Stimulated activated CD8-positive, alpha-beta memory T cell treated with anti-CD3 and anti-CD28 coated beads, Interleukin-4, amount 100 ng/mL, for 48 hours (primary cell): ENCODE measurements at regions not wholly inside any gene's neighbourhood (a gene's known extent, or its start where the extent isn't known, plus 50 kb on each side); places are given as distances from the start of the nearest gene placed in this dataset.

Experiments used
- DNase-seq: peaks from one replicate; pipeline ENCODE4 v3.0.0-alpha.2; 2020

GRCh38 chr3:23644099-23644498, 161.7 kb upstream of the UBE2E1 start:
- DNase-seq, result no peak

DNA sequence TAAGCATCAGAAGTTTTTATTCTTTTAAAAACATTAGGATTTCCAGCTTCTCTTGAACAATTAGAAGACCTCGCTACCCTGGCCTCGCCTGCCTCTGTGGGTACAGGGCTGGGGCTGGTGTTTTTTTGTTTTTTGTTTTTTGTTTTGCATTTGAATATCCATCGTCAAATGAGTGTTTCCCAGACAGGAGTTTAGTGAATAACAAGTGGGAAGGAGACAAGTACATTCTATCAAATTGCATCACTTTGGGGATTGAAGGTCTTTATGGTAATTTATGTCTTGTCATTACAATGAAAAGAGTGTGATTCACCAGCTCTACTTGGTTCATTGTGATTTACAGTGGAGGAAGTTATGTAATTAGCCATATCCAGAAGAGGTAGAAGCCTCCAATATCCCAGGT, 161.1 kb upstream of the UBE2E1 start:
- no peak for DNase-seq

- no peak for DNase-seq
Observed at GRCh38 chr3:23645533-23646183, 160.1 kb upstream of the UBE2E1 start.

DNA sequence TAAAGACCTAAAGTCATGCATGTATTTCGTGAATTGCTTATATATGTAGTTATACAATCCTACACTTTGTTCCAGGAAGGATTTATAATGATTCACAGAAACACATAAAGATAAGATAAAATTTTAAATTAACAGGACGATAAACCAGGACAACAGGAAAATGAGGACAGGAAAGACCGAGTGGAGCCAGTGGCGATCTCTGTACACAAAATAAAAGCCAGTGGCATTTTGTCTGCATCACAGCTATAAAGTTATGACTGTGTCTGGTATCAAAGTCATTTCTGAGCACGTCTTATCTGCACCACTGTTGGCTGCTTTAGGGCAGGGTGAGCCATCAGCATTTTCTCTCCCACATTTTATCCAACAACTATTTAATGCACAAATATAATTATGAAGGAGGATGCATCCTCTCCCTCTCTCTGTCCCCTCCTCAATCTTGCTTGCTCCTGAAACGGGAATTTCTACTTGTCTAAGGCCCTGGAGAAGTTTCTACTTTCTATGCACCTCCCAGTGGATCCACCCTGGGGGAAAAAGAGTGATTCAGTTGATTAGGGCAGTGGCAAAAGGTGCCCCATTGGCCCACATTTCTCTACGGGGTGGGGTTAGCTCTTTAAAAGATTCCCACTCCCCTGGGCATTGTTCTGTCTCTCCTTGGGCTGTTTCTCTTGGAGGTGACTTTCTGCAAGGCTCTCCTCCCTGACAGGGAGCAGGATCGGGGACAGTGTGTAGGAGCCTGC, 159.4 kb upstream of the UBE2E1 start:
- DNase-seq, result no peak

GRCh38 chr3:23647706-23648258, 158.0 kb upstream of the UBE2E1 start:
- DNase-seq, result no peak

DNA sequence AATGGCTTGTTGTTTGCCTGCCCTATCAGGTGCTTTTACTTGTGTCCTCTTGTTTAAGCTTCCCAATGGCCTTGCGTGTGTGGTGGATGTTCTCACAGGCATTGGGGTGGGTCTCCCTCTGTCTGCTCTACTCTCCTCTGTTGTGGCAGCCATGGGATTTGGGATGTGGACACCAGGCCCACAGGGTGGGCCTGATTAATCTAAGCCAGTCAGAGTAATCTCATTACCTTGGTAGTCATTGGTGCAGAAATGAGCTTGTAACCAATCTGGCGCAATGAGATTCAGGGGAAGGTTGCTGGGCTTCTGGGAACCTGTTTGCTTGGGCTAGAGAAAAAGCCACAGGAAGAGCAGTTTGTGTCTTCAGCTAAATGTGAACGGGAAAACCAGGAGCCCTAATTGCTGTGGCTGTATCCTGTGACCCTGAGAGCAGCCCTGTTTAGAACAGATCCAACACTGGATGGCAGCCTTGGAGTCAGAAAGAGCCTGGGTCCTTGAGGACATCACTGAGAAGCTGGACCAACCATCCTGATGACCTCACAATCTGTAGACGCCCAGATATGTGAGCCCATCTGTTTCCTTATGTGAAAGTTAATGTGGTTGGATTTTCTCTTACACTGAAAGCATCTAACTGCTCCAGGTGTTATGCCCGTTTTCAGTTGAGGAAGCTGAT, 157.3 kb upstream of the UBE2E1 start:
- DNase-seq, result no peak

DNA sequence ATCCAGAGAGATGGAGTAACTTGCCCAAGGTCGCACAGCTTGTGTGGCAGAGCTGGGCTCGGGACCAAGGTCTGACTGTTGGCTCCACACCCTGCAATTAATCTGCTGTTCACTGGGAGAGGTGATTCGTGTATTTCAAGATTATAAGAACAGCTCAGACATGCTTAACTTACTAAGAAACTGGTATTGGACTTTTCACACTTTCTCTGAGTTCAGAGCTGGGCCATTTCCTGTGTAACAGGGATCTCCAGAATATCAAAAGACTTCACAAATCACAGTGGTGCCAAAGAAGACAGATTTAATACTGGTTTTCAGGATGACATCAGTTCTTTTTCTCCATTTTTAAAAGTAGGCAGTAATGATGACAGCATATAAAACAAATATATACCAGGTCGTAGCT, 156.8 kb upstream of the UBE2E1 start:
- no peak for DNase-seq

DNA sequence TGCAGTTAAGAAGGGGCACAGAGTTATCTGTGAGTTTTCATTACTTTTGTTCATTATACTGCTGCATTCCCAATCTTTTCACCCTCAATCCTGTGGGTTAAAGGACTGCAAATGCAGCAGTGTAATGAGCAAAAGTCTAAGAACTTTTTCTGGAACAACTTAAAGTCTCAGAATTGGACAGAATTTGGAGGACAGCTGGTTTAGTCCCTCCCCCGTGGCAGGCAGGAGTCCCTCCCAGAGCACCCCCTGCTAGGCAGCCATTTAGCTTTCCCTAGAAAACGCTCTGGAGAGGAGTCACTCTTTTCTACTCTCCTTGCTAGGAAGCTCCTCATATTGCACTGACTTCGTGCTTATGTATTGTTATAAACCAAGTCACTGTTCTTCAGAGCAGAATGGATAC, 156.3 kb upstream of the UBE2E1 start:
- no peak for DNase-seq

DNA sequence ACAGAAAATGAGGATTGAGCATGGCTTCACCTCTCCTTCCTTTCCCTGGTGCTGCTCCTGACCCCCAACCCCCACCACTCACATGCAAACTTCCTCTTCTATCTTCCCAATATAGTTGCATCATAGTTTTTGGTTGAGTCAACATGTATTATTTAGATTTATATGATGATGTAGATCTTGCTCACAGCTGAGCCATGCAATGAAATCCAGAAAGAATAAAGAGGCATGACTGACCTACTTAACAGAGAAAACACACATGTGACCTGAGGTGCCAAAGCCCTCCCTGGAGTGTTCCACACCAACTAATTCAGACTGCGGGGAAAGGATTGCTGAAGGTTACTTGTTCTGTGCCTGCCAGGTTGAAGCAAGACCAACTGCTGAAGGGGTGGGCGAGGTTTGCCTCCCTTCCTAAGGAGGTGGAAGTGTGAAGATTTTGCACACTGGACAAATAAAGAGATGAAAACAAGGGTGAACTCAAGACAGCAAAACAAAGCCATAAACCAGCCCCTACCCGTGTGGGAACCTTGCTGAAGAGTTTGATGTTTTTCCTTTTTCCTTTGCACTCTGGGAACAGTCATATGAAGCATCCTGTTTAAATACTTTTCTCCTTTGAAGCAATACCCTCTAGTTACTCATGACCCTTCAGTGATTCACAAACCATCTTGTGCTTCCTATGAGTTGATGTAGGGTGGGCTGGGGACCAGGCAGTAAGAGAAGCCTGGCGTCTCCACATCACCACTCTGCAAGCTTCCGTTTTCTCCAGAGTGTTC, 155.2 kb upstream of the UBE2E1 start:
- DNase-seq, result no peak

- no peak for DNase-seq
Observed at GRCh38 chr3:23653647-23654525, 151.9 kb upstream of the UBE2E1 start.

DNA sequence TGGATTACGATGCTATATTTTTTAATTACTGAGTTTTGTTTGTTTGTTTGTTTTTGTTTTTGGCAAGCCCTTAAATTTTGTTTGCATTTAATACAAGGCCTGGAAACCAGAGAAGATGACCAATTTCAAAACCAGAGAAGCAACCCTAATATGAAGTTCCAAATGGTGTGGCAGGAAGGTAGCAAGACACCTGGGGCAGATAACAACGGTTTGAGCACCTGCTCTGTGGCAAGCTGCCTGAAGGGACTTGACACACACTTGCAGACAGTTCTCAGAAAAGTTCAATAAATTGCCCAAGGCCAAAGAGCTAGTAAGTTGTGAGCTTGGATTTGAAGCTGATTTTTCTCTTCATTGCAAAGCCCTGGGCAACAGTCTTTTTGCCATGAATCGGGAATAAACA, 151.2 kb upstream of the UBE2E1 start:
- no peak for DNase-seq

- no peak for DNase-seq
Observed at GRCh38 chr3:23655749-23656148, 150.0 kb upstream of the UBE2E1 start.

- DNase-seq, result no peak
Observed at GRCh38 chr3:23656199-23656598, 149.6 kb upstream of the UBE2E1 start.

DNA sequence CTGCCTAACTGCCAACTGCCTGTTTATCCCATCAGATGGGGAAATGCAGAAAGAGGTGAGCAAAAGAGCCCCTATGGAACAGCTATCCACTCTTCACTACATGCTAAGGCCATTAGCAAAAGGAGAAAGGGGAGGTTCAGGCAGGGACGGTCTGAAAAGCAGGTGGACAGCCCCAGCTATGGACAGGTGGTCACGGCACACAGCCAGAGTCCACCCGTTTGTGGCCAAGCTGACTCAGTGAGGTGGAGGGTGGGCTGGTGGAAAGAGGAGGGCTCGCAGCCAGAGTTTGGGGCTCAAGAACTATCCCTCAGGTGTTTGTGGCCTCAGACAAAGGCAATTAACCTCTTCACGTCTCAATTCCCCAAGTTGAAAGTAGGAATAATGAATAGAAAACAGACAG, 148.9 kb upstream of the UBE2E1 start:
- DNase-seq, result no peak

DNA sequence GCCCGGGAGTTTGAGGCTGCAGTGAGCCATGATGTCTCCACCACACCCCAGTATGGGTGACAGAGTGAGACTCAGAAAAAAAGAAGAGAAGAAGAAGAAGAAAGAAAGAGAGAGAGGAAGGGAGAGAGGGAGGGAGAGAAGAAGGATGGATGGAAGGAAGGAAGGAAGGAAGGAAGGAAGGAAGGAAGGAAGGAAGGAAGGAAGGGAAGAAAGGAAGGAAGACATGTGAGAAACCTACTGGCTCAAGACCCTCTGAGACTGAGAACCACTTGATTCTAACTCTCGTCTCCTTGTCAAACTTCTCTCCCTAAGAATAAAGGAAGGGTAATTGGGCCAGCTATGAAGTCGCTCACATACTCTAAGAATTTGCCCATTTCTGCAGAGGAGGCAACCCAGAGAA, 148.1 kb upstream of the UBE2E1 start:
- DNase-seq, result no peak

DNA sequence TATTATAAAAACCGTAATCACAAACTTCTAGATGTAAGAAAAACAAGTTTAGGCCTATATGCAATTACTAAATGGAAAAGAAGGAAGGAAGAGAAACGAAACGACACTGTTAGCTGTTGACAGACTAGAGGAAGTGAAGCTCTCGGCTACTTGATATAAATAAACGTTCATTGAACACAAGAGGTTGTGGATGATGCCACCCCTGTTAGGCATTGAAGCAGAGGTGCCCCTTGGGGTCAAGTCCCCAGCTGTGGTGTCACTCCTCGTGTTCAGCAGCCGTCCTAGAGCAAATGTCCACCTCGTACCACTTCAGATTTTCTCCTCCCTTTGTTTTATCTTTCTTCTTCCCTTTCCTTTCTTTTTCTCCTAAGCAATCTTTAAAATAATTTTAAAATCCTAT, 146.5 kb upstream of the UBE2E1 start:
- no peak for DNase-seq

GRCh38 chr3:23659840-23660430, 145.8 kb upstream of the UBE2E1 start:
- DNase-seq, result no peak

DNA sequence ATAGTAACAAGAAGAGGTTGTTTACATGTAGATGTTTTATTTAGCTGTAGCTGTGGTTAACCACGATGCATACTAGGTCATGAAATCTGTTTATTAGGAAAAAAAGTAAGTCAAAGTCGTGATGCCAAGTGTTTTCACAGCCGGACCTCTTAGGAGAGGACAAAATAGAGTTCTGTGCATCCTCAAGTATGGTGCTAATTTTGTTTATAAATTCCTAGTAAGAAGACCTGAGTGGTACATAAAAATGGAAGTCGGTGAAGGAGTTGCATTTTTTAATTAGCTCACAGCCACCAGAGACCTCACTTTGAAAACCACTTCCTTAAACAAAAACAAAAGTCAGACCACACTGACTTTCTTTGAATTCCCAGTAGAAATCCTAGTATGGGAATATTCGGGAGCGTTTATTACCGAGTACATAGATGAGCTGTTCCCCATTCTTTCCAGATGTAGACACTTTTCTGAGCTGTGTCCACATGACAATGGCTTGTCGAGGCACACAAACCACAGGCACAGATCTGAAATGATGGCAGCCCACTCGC, 143.6 kb upstream of the UBE2E1 start:
- no peak for DNase-seq

- DNase-seq, result no peak
Observed at GRCh38 chr3:23663246-23663645, 142.5 kb upstream of the UBE2E1 start.

- DNase-seq, result no peak
Observed at GRCh38 chr3:23663661-23664186, 142.0 kb upstream of the UBE2E1 start.

DNA sequence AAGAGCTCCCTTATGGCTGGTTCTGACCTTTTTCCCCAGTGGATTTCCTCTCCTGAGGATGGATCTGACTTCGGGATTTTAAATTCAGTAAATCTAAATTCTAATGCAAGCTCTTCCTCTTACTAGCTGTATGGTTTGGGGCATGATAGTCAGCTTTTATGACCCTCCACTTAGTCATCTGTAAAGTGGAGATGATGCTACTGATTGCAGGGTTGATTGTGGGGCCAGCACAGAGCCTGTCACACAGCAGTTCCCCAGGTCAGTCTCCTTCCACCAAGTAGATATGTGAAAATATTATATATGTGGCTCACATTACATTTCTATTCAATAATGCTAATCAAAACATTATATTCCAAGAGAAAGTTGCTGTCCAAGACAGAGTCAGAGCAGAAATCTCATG, 141.3 kb upstream of the UBE2E1 start:
- DNase-seq, result no peak
